Activated CD4-positive, alpha-beta T cell treated with anti-CD3 and anti-CD28 coated beads for 36 hours (primary cell): ENCODE measurements at regions not wholly inside any gene's neighbourhood (a gene's known extent, or its start where the extent isn't known, plus 50 kb on each side); places are given as distances from the start of the nearest gene placed in this dataset.

Source experiments
- ATAC-seq: fragments of 200-7000 bp; cut with Tn5 transposase; one replicate; pipeline ENCODE4 v1.10.0; 2021; ENCODE audit warnings: mild to moderate bottlenecking, moderate library complexity
- CTCF ChIA-PET: fragments of 350-600 bp; sonication (Branson Sonifier 250); formaldehyde crosslinking; loops from one replicate; lab custom pipeline; 2021; ENCODE audit warnings: antibody characterized with exemption; lab: Charles Lee
- POLR2A ChIA-PET: fragments of 350-600 bp; sonication (Branson Sonifier 250); formaldehyde crosslinking; loops from one replicate; lab custom pipeline; 2021; ENCODE audit warnings: antibody characterized with exemption, inconsistent platforms; lab: Charles Lee
- DNase-seq: peaks from one replicate; pipeline ENCODE4 v3.0.0-alpha.2; 2020
- H3K27ac Mint-ChIP-seq: one replicate; pipeline ENCODE4 v1.8.0; 2021; ENCODE audit warnings: mixed read lengths
- H3K27me3 Mint-ChIP-seq: one replicate; pipeline ENCODE4 v1.8.0; 2021; ENCODE audit warnings: mixed read lengths
- H3K36me3 Mint-ChIP-seq: one replicate; pipeline ENCODE4 v1.8.0; 2021; ENCODE audit warnings: low read depth, mixed read lengths
- H3K4me1 Mint-ChIP-seq: one replicate; pipeline ENCODE4 v1.8.0; 2021; ENCODE audit warnings: mixed read lengths
- H3K4me3 Mint-ChIP-seq: one replicate; pipeline ENCODE4 v1.8.0; 2021; ENCODE audit warnings: mild to moderate bottlenecking, moderate library complexity, mixed read lengths
- H3K9me3 Mint-ChIP-seq: one replicate; pipeline ENCODE4 v1.8.0; 2021; ENCODE audit warnings: low read depth, mixed read lengths
- intact Hi-C, 2 experiments: fragments of 100-400 bp; cut with DNase I in 1 of 2; cut with micrococcal nuclease in 1 of 2; formaldehyde crosslinking; loops; one replicate each; pipeline versions ENCODE4 v1.14.2 to v1.15.1; 2022 to 2024; cut with DNase I, micrococcal nuclease

DNA sequence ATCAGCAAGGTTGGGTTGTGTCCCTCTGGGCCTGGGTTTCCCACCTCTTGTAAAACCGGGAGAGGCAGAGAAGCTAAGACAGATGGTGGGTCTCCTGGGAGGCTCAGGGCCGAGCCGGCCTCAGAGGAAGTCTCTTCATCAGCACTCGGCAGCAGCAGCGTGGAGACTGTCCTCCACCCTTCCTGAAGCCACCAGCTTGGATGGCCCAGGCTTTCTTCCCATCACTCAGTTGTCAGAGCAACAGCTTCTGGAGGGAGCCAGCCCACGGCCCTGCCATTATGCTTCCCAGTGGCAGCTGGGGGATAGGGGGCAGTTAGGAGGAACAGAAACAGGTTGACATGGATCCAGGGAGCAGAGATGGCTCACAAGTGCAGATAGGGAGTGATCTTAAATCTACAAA is 191.0 kb downstream of the KATNAL1 start:
- Mint-ChIP-seq H3K36me3 (no peaks in the 10 kb centered on the region), H3K4me3 (no peak overlapping the region), H3K27me3 (no peaks in the 10 kb centered on the region), H3K27ac (no peak overlapping the region), H3K4me1 (peaks cover 50% of the 10 kb centered on the region), H3K9me3 (no peaks in the 10 kb centered on the region)
- CTCF ChIA-PET = interaction anchor here (0.7 to 10.1 kb wide), 9 partner anchors 11 to 608 kb away, joined by 3 to 178 read pairs (median 8); no protein-coding TSS in a partner anchor
- intact Hi-C loops = loop anchor here in 1 of 2 experiments (10.0 kb wide), 1 partner anchor 612 kb away; no protein-coding TSS in a partner anchor
- no peak for DNase-seq
- POLR2A ChIA-PET = interaction anchor here (1.7 kb wide), 2 partner anchors 181 to 345 kb away, joined by 3 to 9 read pairs; no protein-coding TSS in a partner anchor
- ATAC-seq = no peak

DNA sequence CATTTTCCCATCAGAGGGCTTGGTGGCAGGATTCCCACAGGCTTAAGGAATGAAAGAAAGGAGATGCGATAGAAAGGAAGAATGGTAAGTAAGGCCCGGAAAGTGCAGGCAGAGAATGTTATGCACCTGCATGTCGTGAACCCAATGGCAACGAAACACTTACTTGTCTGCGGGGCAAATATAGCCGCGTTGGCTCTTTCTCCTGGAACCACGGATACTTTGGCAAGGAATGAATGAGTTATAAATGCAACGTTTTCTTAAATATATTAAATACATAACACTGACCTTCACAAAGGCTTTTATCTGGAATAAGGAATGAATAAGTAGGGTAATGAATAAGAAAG is 192.1 kb downstream of the KATNAL1 start:
- CTCF ChIA-PET = interaction anchor here (0.6 to 10.1 kb wide), 45 partner anchors 8 to 606 kb away, joined by 3 to 178 read pairs (median 4); no protein-coding TSS in a partner anchor
- Mint-ChIP-seq H3K9me3 (no peaks in the 10 kb centered on the region), H3K4me1 (peaks cover 38% of the 10 kb centered on the region)

DNA sequence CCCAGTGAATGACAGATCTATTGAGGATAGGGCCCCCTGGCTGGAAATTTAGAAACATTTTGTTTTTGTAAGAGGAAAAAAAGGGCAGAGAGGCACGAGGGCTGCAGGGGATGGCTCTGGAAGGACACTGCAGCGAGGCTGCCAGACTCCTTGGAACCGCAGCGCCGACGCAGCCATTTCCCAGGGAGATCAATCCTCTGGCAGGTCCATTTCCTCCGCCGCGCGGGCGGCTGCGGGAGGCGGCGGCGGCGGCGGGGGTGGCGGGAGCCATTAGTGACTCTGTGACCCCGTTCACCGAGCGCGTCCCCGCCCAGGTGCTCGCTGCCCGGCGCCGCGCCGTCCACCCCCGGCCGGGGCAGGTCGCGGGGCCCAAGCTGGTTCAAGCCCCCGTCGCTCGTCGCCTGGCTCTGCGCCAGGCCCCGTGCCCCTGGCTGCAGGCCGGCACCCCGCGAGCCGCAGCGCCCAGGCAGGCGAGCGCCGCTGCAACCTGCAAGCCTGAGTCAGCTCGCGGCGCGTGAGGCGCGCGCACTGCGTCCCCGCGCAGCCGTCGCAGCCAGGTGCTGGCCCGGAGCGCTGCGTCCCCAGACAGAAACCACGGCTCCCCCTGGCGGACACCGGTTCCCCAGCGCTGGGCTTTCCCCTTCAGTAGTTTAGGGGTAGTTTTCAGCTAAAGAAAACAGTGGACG is 192.6 kb downstream of the KATNAL1 start:
- H3K27ac Mint-ChIP-seq = peak overlapping the region; percentile 68
- intact Hi-C loops = loop anchor here (1.0 to 10.0 kb wide), 7 partner anchors 179 to 610 kb away; partner anchors contain the start of genes KATNAL1 (in 1 of the 2) and SLC7A1 (in 1 of the 2)
- DNase-seq (peak; percentile 96), ATAC-seq (peak; percentile 92)
- no peaks in the 10 kb centered on the region for H3K9me3 Mint-ChIP-seq
- H3K4me3 Mint-ChIP-seq = peak overlapping the region; percentile 70
- CTCF ChIA-PET = interaction anchor here (0.6 to 10.1 kb wide), 46 partner anchors 9 to 606 kb away, joined by 3 to 178 read pairs (median 4); no protein-coding TSS in a partner anchor
- no peaks in the 10 kb centered on the region for H3K27me3 Mint-ChIP-seq
- H3K4me1 Mint-ChIP-seq = peaks cover 33% of the 10 kb centered on the region
- POLR2A ChIA-PET = interaction anchor here (0.7 to 1.7 kb wide), 2 partner anchors 178 to 343 kb away, joined by 3 to 9 read pairs; no protein-coding TSS in a partner anchor
- H3K36me3 Mint-ChIP-seq = no peaks in the 10 kb centered on the region

More for the DNA sequence above, 192.1 kb downstream of the KATNAL1 start:
- POLR2A ChIA-PET = interaction anchor here (1.7 kb wide), 2 partner anchors 180 to 344 kb away, joined by 3 to 9 read pairs; no protein-coding TSS in a partner anchor
- intact Hi-C loops = loop anchor here (1.0 to 10.0 kb wide), 7 partner anchors 180 to 610 kb away; partner anchors contain the start of genes KATNAL1 (in 1 of the 2) and SLC7A1 (in 1 of the 2)
- DNase-seq = no peak
- peak; percentile 3 for ATAC-seq
- Mint-ChIP-seq H3K36me3 (no peaks in the 10 kb centered on the region), H3K27me3 (no peaks in the 10 kb centered on the region), H3K4me3 (peak overlapping the region; percentile 55), H3K27ac (no peak overlapping the region)

DNA sequence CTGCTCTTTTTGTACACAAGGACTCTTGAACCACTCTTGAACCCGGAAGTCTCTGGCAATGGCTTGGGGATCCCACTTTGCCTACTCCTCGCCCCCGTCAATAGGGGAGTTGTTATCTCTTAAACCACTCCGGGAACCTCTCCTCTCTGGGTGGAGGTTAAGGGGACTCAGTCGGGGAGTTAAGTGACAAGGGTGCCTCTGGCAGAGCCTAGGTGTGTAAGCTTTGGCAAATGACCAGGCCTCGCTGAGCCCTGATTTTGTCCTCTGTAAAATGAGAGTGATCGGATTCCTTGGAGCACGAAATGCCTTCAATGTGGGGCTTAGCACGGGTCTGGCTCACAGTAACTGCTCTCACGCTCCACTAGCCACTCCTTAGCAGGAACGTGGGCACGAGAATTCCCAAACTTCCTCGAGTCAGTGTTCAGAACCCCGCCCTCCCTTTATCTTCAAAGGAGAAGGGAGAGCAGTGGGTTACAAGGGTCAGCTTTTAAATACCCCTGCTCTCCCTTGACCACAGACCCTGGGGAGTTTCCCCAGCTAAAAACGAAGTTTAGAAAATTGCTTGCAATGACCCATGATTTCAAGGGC is 193.3 kb downstream of the KATNAL1 start:
- Mint-ChIP-seq H3K9me3 (no peaks in the 10 kb centered on the region), H3K27ac (peak overlapping the region; percentile 68), H3K36me3 (no peaks in the 10 kb centered on the region)

DNA sequence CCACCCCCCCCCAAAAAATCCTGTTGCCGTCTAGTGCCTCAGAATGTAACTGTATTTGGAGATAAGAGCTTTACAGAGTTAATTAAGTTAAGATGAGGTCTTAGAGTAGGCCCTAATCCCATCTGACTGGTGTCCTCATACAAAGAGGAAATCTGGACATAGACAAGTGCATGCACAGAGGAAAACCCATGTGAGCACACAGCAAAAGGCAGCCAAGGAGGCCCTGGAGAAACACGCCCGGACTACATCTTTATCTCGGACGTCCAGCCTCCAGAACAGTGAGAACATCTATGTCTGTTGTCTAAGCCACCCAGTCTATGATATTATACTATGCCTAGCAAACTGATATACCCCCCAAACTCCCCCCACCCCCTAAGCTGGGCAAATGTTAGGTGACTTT is 193.8 kb downstream of the KATNAL1 start:
- H3K36me3 Mint-ChIP-seq = no peaks in the 10 kb centered on the region
- no peak overlapping the region for H3K4me3 Mint-ChIP-seq
- H3K27me3 Mint-ChIP-seq = no peaks in the 10 kb centered on the region
- H3K27ac Mint-ChIP-seq = no peak overlapping the region
- POLR2A ChIA-PET = interaction anchor here (0.6 to 1.4 kb wide), 3 partner anchors 141 to 518 kb away, joined by 3 read pairs; partner anchors contain the start of gene UBL3
- CTCF ChIA-PET = interaction anchor here (0.5 to 10.1 kb wide), 26 partner anchors 8 to 606 kb away, joined by 3 to 178 read pairs (median 5); no protein-coding TSS in a partner anchor
- no peaks in the 10 kb centered on the region for H3K9me3 Mint-ChIP-seq
- intact Hi-C loops = loop anchor here (1.0 to 10.0 kb wide), 6 partner anchors 177 to 609 kb away; partner anchors contain the start of gene UBL3 (in 1 of the 2)
- ATAC-seq = no peak
- peaks cover 25% of the 10 kb centered on the region for H3K4me1 Mint-ChIP-seq
- DNase-seq = no peak

More for the DNA sequence above, 193.3 kb downstream of the KATNAL1 start:
- intact Hi-C loops = loop anchor here (1.0 to 10.0 kb wide), 6 partner anchors 177 to 609 kb away; partner anchors contain the start of gene UBL3 (in 1 of the 2)
- H3K4me3 Mint-ChIP-seq = peak overlapping the region; percentile 70
- peaks cover 27% of the 10 kb centered on the region for H3K4me1 Mint-ChIP-seq
- POLR2A ChIA-PET = interaction anchor here (0.6 to 0.7 kb wide), 2 partner anchors 177 to 518 kb away, joined by 3 read pairs; no protein-coding TSS in a partner anchor
- DNase-seq (no peak), ATAC-seq (no peak)
- CTCF ChIA-PET = interaction anchor here (0.6 to 10.1 kb wide), 20 partner anchors 7 to 362 kb away, joined by 3 to 178 read pairs (median 6); no protein-coding TSS in a partner anchor
- H3K27me3 Mint-ChIP-seq = no peaks in the 10 kb centered on the region

GRCh38 chr13:30112602-30113435 is 194.5 kb downstream of the KATNAL1 start:
- no peaks in the 10 kb centered on the region for H3K9me3 Mint-ChIP-seq
- intact Hi-C loops = loop anchor here (1.0 to 10.0 kb wide), 6 partner anchors 176 to 608 kb away; partner anchors contain the start of gene UBL3 (in 1 of the 2)
- ChIA-PET CTCF (interaction anchor here (0.5 to 10.1 kb wide), 54 partner anchors 9 to 669 kb away, joined by 3 to 178 read pairs (median 4); partner anchors contain the start of gene UBL3), POLR2A (interaction anchor here (0.5 to 1.4 kb wide), 6 partner anchors 26 to 263 kb away, joined by 3 to 5 read pairs (median 4); partner anchors contain the start of gene UBL3)
- H3K36me3 Mint-ChIP-seq = no peaks in the 10 kb centered on the region
- ATAC-seq (peak; percentile 57), DNase-seq (peak; percentile 91)
- H3K4me1 Mint-ChIP-seq = peaks cover 21% of the 10 kb centered on the region
- no peaks in the 10 kb centered on the region for H3K27me3 Mint-ChIP-seq
- H3K27ac Mint-ChIP-seq = no peak overlapping the region
- H3K4me3 Mint-ChIP-seq = peak overlapping the region; percentile 55

- DNase-seq = peak; percentile 30
Measured at GRCh38 chr13:30111810-30112209, 195.5 kb downstream of the KATNAL1 start.

DNA sequence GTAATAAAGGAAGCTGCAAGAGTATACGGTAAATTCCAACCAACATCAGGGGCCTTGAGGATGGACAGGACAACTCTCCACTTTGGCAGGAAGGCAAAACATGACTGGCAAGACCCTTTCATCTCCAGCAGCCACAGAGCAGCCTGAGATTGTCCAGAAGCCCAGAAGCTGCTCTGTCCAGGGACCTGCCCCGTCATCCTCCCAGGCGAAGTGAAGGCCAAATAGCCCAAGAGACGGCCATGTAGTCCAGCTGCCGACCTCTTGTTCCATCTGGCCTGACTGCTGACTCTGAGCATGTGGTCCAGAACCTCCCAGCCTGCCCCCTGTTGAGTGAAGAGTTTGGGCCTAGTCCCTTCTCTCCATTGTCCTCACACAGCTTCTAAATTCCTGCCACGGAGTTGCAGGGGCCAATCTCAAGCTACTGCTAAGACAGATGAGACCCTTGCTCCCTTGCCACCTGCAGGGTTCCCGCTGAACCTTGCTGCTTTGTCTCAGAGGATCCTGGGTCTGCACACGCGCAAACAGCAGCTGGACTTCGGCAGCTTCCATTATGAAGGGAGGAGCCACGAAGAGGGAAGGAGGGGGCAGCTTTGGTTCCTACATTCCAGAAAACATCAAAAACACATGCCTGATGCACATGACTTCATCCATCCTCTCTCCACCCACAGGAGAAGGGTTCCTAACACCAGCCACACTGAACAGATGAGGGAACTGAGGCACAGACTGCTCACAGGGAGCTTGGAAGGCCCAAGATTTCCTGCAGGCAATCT is 196.9 kb downstream of the KATNAL1 start:
- no peaks in the 10 kb centered on the region for H3K27me3 Mint-ChIP-seq
- H3K36me3 Mint-ChIP-seq = no peaks in the 10 kb centered on the region
- intact Hi-C loops = loop anchor here in 1 of 2 experiments (10.0 kb wide), 1 partner anchor 606 kb away; no protein-coding TSS in a partner anchor
- POLR2A ChIA-PET = no interaction called here
- H3K4me1 Mint-ChIP-seq = peaks cover 21% of the 10 kb centered on the region
- CTCF ChIA-PET = interaction anchor here (0.6 to 10.1 kb wide), 8 partner anchors 11 to 338 kb away, joined by 3 to 178 read pairs (median 3); no protein-coding TSS in a partner anchor
- no peak overlapping the region for H3K27ac Mint-ChIP-seq
- DNase-seq = no peak
- no peak overlapping the region for H3K4me3 Mint-ChIP-seq
- no peak for ATAC-seq
- H3K9me3 Mint-ChIP-seq = no peaks in the 10 kb centered on the region

More at GRCh38 chr13:30111810-30112209, 195.5 kb downstream of the KATNAL1 start:
- no peak overlapping the region for H3K27ac Mint-ChIP-seq
- no peaks in the 10 kb centered on the region for H3K36me3 Mint-ChIP-seq
- intact Hi-C loops = loop anchor here in 1 of 2 experiments (2.0 to 10.0 kb wide), 3 partner anchors 175 to 607 kb away; no protein-coding TSS in a partner anchor
- no peak for ATAC-seq
- CTCF ChIA-PET = interaction anchor here (0.5 to 10.1 kb wide), 25 partner anchors 8 to 574 kb away, joined by 3 to 178 read pairs (median 4); no protein-coding TSS in a partner anchor
- POLR2A ChIA-PET = interaction anchor here (0.6 kb wide), 1 partner anchor 197 kb away, joined by 3 read pairs; no protein-coding TSS in a partner anchor
- H3K4me3 Mint-ChIP-seq = no peak overlapping the region
- H3K4me1 Mint-ChIP-seq = peaks cover 21% of the 10 kb centered on the region
- no peaks in the 10 kb centered on the region for H3K27me3 Mint-ChIP-seq
- no peaks in the 10 kb centered on the region for H3K9me3 Mint-ChIP-seq

GRCh38 chr13:30109471-30110135 is 197.7 kb downstream of the KATNAL1 start:
- Mint-ChIP-seq H3K9me3 (no peaks in the 10 kb centered on the region), H3K36me3 (no peaks in the 10 kb centered on the region), H3K27me3 (no peaks in the 10 kb centered on the region), H3K27ac (no peak overlapping the region), H3K4me1 (peaks cover 18% of the 10 kb centered on the region), H3K4me3 (no peak overlapping the region)
- ChIA-PET CTCF (interaction anchor here (0.6 to 10.1 kb wide), 7 partner anchors 16 to 337 kb away, joined by 3 to 178 read pairs (median 3); no protein-coding TSS in a partner anchor), POLR2A (no interaction called here)
- ATAC-seq (no peak), DNase-seq (no peak)
- intact Hi-C loops = loop anchor here in 1 of 2 experiments (10.0 kb wide), 1 partner anchor 605 kb away; no protein-coding TSS in a partner anchor
